ENCODE measurements at regions not wholly inside any gene's neighbourhood (a gene's known extent, or its start where the extent isn't known, plus 50 kb on each side); places are given as distances from the start of the nearest gene placed in this dataset.

DNA sequence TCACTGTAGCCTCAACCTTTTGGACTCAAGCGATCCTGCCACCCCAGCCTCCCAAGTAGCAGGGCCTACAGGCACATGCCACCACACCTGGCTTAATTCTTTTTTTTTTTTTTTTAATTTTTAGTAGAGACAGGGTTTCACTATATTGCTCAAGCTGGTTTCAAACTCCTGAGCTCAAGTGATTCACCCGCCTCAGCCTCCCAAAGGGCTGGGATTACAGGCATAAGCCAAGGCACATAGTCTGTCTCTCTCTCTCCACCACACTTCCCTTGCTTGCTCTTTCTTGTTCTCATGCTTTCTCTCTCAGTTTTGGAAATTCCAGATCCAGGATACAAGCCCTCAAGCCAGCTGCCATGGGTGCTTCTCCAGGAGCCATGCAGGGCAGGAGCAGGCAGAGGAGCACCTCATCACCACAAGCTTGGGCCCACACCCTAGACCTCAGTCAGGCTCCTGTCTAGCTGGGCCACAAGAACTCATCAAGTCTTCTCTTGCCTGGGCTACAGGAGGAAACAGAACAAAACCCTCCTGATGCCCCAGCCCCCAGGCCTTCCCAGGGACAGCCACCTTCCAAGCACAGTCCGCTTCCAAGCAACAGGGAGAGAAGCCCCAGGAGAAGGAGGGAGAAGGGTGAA, 145.3 kb upstream of the LPP start:
- TF ChIP-seq ZNF416 (CRISPR knock-in tag; IDR thresholded peaks at IDR 0.05): no peak
- TF ChIP-seq, protein P1, sequence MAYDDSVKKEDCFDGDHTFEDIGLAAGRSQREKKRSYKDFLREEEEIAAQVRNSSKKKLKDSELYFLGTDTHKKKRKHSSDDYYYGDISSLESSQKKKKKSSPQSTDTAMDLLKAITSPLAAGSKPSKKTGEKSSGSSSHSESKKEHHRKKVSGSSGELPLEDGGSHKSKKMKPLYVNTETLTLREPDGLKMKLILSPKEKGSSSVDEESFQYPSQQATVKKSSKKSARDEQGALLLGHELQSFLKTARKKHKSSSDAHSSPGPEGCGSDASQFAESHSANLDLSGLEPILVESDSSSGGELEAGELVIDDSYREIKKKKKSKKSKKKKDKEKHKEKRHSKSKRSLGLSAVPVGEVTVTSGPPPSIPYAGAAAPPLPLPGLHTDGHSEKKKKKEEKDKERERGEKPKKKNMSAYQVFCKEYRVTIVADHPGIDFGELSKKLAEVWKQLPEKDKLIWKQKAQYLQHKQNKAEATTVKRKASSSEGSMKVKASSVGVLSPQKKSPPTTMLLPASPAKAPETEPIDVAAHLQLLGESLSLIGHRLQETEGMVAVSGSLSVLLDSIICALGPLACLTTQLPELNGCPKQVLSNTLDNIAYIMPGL (CRISPR knock-in tag; IDR thresholded peaks at IDR 0.05): no peak
- TF ChIP-seq, protein P2, sequence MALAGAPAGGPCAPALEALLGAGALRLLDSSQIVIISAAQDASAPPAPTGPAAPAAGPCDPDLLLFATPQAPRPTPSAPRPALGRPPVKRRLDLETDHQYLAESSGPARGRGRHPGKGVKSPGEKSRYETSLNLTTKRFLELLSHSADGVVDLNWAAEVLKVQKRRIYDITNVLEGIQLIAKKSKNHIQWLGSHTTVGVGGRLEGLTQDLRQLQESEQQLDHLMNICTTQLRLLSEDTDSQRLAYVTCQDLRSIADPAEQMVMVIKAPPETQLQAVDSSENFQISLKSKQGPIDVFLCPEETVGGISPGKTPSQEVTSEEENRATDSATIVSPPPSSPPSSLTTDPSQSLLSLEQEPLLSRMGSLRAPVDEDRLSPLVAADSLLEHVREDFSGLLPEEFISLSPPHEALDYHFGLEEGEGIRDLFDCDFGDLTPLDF (CRISPR knock-in tag; IDR thresholded peaks at IDR 0.05): no peak
- TF ChIP-seq ELF4 (CRISPR knock-in tag; IDR thresholded peaks at IDR 0.05; ENCODE audit: low read depth): no peak
- no peak for TF ChIP-seq MXD4 (CRISPR knock-in tag; IDR thresholded peaks at IDR 0.05; ENCODE audit: borderline replicate concordance)
- TF ChIP-seq, protein P3, sequence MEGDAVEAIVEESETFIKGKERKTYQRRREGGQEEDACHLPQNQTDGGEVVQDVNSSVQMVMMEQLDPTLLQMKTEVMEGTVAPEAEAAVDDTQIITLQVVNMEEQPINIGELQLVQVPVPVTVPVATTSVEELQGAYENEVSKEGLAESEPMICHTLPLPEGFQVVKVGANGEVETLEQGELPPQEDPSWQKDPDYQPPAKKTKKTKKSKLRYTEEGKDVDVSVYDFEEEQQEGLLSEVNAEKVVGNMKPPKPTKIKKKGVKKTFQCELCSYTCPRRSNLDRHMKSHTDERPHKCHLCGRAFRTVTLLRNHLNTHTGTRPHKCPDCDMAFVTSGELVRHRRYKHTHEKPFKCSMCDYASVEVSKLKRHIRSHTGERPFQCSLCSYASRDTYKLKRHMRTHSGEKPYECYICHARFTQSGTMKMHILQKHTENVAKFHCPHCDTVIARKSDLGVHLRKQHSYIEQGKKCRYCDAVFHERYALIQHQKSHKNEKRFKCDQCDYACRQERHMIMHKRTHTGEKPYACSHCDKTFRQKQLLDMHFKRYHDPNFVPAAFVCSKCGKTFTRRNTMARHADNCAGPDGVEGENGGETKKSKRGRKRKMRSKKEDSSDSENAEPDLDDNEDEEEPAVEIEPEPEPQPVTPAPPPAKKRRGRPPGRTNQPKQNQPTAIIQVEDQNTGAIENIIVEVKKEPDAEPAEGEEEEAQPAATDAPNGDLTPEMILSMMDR (IDR thresholded peaks at IDR 0.05): no peak
- TF ChIP-seq, protein P4, sequence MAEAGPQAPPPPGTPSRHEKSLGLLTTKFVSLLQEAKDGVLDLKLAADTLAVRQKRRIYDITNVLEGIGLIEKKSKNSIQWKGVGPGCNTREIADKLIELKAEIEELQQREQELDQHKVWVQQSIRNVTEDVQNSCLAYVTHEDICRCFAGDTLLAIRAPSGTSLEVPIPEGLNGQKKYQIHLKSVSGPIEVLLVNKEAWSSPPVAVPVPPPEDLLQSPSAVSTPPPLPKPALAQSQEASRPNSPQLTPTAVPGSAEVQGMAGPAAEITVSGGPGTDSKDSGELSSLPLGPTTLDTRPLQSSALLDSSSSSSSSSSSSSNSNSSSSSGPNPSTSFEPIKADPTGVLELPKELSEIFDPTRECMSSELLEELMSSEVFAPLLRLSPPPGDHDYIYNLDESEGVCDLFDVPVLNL (CRISPR knock-in tag; IDR thresholded peaks at IDR 0.05; ENCODE audit: borderline replicate concordance, low read depth): no peak
- TF ChIP-seq, protein P5, sequence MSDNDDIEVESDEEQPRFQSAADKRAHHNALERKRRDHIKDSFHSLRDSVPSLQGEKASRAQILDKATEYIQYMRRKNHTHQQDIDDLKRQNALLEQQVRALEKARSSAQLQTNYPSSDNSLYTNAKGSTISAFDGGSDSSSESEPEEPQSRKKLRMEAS (CRISPR knock-in tag; IDR thresholded peaks at IDR 0.05): no peak
- TF ChIP-seq ZNF121 (CRISPR knock-in tag; IDR thresholded peaks at IDR 0.05): no peak
- TF ChIP-seq ZNF219 (CRISPR knock-in tag; IDR thresholded peaks at IDR 0.05; ENCODE audit: borderline replicate concordance): no peak
- TF ChIP-seq ZNF263 (CRISPR knock-in tag; IDR thresholded peaks at IDR 0.05; ENCODE audit: low read depth): no peak
- TF ChIP-seq, protein P6, sequence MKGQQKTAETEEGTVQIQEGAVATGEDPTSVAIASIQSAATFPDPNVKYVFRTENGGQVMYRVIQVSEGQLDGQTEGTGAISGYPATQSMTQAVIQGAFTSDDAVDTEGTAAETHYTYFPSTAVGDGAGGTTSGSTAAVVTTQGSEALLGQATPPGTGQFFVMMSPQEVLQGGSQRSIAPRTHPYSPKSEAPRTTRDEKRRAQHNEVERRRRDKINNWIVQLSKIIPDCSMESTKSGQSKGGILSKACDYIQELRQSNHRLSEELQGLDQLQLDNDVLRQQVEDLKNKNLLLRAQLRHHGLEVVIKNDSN (CRISPR knock-in tag; IDR thresholded peaks at IDR 0.05): no peak
- TF ChIP-seq ZBTB21 (CRISPR knock-in tag; IDR thresholded peaks at IDR 0.05; ENCODE audit: borderline replicate concordance): no peak

All from WTC11 (cell line).